Loucy (cell line): ENCODE measurements at regions not wholly inside any gene's neighbourhood (a gene's known extent, or its start where the extent isn't known, plus 50 kb on each side); places are given as distances from the start of the nearest gene placed in this dataset.

Experiments used
- CTCF ChIP-seq: fragments of 200-600 bp; sonication (generic); conservative IDR thresholded peaks from 2 replicates; pipeline ENCODE4 v1.5.1; 2014; ENCODE audit warnings: mild to moderate bottlenecking, antibody characterized with exemption, low read length
- EZH2phosphoT487 ChIP-seq: fragments of 200-600 bp; IDR thresholded peaks from 2 replicates; pipeline ENCODE4 v1.6.1; 2018; ENCODE audit warnings: antibody characterized with exemption, mild to moderate bottlenecking, moderate library complexity, borderline replicate concordance

GRCh38 chr15:37882640-37883039 lies 51.8 kb upstream of the TMCO5A start:
- TF ChIP-seq CTCF (no peak), EZH2phosphoT487 (no peak)
